ENCODE measurements at regions not wholly inside any gene's neighbourhood (a gene's known extent, or its start where the extent isn't known, plus 50 kb on each side); places are given as distances from the start of the nearest gene placed in this dataset.

- no peak for DNase-seq
Measured at GRCh38 chr4:10738826-10739489, 54.4 kb upstream of the CLNK start.

GRCh38 chr4:10737337-10737736 is 52.8 kb upstream of the CLNK start:
- no peak for DNase-seq

GRCh38 chr4:10736895-10737294 is 52.3 kb upstream of the CLNK start:
- no peak for DNase-seq

- no peak for DNase-seq
Measured at GRCh38 chr4:10736266-10736665, 51.7 kb upstream of the CLNK start.

GRCh38 chr4:10734697-10735096 is 50.1 kb upstream of the CLNK start:
- DNase-seq = no peak
